NCI-H510A treated with DMSO at 0.1 percent for 48 hours (cell line): ENCODE measurements at regions not wholly inside any gene's neighbourhood (a gene's known extent, or its start where the extent isn't known, plus 50 kb on each side); places are given as distances from the start of the nearest gene placed in this dataset.
"Not testable (repeated sequence)": the region's sequence is repeated elsewhere in the genome, so short reads cannot be mapped to it uniquely, and the experiment has no call there.

Experiments used
- DNase-seq: peaks from one replicate; lab custom pipeline; 2025; lab: John Stamatoyannopoulos, UW

GRCh38 chr1:119191325-119191724, 50.9 kb upstream of the WARS2 start:
- no peak for DNase-seq

GRCh38 chr1:119204197-119204960, 63.9 kb upstream of the WARS2 start:
- DNase-seq: no peak

GRCh38 chr1:119204961-119205357, 64.5 kb upstream of the WARS2 start:
- DNase-seq: no peak

DNA sequence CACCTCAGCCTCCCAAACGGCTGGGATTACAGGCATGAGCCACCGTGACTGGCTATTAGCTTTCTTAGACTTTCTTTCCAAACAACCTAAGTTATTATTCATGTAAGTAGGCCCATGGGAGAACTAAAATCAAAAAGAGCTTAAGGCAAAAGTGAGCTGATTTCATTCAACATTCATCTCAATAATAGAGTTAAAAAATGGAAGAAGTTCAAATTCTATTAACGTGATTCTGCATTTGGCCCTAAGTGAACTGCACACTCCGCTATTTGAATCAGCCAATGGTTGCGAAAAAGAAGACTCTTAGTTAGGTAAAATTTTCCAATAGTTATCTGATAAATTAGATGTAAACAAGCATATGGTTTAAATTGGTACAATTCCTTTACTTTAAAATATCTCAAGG, 68.6 kb upstream of the WARS2 start:
- no peak for DNase-seq

GRCh38 chr1:119209596-119210295, 69.3 kb upstream of the WARS2 start:
- no peak for DNase-seq

DNA sequence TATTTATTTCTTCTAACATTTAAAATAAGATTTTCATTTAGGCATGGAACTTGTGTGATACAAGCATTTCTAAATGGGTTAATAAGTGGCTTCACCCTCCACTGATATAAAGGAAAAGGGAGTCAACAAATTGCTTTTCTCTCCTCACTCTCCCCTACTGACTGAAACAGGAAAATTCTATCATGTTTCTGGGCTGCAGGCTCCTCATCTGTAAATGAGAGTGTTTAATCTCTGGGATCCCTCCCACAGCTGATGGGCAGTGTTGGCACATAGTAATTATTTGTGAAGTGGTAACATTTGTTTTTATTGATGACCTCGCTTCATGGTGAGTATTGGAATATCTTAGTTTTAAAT, 69.8 kb upstream of the WARS2 start:
- no peak for DNase-seq

DNA sequence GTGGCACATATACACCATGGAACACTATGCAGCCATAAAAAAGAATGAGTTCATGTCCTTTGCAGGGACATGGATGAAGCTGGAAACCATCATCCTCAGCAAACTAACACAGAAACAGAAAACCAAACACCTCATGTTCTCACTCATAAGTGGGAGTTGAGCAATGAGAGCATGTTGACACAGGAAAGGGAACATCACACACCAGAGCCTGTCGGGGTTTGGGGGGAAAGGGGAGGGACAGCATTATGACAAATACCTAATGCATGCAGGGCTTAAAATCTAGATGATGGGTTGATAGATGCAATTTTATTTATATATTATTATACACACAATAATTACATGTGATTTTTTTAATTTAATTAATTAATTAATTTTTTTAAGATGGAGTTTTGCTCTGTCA, 72.8 kb upstream of the WARS2 start:
- not testable (repeated sequence) for DNase-seq

DNA sequence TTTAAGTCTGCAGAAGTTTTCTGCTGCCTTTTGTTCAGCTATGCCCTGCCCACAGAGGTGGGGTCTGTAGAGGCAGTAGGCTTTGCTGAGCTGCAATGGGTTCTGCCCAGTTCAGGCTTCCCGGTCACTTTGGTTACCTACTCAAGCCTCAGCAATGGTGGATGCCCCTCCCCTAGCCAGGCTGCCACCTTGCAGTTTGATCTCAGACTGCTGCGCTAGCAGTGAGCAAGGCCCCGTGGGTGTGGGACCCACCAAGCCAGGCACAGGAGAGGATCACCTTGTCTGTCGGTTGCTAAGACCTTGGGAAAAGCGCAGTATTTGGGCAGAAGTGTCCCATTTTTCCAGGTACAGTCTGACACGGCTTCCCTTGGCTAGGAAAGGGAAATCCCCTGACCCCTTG, 74.5 kb upstream of the WARS2 start:
- DNase-seq: not testable (repeated sequence)

DNA sequence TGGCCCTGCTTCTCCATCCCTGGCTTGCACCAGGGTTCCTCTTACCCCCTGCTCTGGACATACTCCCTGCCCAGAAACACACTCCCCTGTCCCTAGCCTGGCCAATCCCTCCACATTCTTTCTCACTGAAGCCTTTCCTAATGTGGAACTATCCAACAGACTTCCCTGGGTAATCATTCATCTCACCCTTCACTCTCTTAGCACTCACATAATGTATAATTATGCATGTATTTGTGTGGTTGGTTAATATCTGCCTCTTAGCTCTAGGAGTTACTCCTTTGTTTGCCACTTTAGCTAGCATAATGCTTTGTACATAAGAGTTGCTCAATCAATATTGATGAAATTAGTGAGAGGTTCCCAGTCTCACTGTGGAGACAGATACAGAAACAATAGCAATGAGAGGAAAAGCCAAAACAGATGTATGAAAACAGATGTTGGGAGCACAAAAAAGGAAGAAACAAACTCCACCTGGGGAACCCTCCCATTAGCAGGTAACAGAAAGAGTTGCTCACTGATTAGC, 76.9 kb upstream of the WARS2 start:
- DNase-seq: no peak

DNA sequence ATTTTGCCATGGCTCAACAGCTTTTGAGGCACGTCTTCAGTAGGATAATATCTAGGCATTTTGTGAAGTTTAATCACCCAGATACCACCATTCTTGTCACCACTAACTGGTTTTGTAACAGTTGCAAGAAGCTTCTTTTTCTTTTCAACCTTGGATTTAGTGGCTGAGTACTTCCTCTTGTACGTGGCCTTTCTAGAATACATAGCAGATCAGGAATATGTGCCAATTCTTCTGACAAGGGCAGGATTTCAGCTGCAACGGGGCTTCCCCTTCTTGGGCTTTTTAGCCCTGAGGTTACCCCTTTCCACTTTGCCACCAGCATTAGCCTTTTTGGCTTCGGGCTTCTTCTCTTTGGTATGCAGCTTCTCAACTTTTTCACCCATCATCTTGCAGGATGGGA, 79.3 kb upstream of the WARS2 start:
- DNase-seq: no peak

- DNase-seq: no peak
These were observed 80.5 kb upstream of the WARS2 start for GRCh38 chr1:119220991-119221390.

- DNase-seq: no peak
These were observed 81.8 kb upstream of the WARS2 start for GRCh38 chr1:119222271-119222670.

GRCh38 chr1:119225265-119225664, 84.8 kb upstream of the WARS2 start:
- DNase-seq: no peak

DNA sequence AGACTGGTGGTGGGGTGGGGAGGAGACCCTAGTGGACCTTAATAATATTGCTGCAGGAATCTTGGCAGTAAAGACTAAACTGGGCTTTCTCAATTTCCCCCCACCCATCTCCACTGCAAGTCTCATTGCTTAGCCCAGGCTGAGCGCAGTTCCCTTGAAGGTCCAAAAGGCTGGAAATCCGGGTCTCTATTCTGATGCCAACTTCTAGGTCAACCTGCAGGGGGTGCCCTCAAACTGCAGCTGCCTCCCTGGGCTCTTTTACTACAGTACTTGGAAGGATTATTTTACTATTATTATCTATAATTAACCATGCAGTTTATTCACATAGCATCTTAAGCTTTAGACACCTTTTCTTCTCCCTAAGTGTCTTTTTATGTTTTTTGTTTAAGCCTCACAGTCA, 85.4 kb upstream of the WARS2 start:
- DNase-seq: no peak

DNA sequence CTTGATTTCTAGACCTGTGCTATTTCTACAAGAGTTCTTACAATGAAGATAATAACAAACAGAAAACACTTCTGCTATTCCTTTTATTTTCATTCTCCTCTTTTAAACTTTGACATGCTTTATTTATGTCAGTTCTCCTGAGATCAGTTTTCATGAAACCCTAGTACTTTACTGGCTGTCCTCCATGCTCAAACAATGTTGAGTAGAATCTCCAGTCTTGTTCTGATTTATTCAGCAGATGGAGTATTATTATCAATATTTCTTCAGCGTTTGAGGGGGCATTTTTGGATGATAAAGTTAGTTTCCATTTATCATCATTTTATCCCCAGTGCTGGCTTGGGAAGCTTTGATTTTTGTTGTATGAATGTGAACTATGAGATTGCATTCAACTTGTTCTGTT, 85.9 kb upstream of the WARS2 start:
- DNase-seq: no peak

DNA sequence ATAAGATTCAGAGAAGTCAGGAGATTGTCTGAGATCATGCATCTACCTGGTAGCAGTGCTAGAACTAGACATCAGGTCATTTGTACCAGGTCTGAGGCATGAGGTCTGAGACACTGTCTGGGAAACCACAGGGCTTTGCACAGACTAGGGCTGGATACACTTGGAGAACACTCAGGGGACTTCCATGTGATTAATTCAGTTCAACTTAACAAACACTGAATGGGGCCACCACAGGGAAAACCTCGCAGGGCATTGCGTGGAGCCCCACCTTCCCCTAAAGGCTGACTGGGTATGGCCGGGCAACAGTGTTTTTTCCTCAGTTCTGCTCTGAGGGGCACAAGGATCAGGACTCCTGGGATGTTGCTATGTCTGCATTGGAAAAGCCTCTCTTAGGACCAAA, 86.5 kb upstream of the WARS2 start:
- DNase-seq: no peak

GRCh38 chr1:119227456-119227855, 87.0 kb upstream of the WARS2 start:
- no peak for DNase-seq

DNA sequence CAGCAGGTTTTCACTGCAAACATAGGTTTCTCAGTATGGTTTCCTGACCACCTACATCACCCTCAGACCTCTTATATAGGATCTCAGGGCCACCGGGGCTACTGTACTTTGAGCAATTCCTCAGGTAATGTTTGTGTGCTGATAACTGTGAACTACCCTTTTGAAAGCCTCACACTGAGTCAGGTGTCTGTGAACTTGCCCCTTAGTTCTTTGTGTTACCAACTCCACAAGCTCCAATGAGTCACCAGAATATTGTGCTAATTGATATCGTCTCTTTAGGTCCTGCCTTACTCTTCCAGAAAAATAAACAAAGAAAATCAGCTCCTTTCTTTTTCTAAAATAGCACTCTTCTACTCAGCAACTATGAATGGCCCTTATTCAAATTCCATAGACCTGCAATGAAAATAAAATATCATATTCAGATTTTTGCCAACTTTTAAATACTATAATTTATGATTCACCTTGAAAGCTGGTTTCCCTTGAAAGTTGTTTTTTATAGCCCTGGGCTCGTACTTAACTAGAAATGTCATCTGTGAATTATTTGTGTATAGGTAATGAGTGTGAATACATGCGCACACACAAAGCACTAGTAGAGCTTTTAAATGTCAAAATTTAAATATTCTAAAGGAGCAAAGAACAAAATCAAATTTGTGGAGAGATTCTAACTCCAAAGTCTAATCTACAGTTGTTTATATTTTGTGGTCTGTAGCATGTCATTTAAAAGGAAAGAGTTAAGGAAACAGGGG, 88.1 kb upstream of the WARS2 start:
- DNase-seq: no peak

GRCh38 chr1:119235120-119235519, 94.7 kb upstream of the WARS2 start:
- DNase-seq: no peak

GRCh38 chr1:119245881-119246280, 105.4 kb upstream of the WARS2 start:
- DNase-seq: no peak

- DNase-seq: no peak
These were observed 108.8 kb upstream of the WARS2 start for GRCh38 chr1:119249283-119249682.

DNA sequence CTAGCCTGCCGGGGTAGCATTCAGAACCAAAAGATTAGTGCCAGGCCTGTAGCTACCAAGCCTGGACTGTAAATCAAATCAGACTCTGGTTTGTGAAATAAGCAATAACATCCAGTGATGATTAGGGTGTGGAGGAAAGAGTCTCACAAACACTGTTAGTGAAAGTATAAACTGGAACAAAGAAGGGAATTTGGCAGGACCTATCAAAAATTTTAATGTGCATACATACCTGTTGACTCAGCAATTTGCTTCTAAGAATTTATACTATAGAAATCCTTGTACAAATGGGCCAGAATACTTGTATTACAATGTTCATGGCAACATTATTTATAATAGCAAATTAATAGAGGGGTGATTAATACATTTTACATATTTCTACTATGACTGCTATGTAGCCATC, 109.8 kb upstream of the WARS2 start:
- DNase-seq: no peak

DNA sequence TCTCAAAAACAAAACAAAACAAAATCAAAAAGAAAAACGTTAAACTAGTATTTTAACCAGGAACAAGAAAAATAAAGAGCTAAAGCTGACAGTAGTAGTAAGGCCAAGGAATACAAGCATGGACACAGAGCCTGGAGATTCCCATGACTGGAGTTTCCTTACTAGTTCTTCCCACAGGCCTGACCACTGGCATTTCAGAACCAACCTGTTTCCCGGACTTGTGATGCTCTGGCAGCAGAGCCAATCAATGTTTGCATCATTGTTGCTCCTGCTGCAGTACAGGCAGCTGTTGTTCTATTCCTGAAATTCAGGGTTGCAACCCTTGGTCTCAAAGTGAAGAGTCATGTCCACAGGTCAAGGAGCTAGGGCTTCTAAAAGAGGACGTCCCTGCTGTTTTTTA, 111.3 kb upstream of the WARS2 start:
- no peak for DNase-seq
